ENCODE measurements at regions not wholly inside any gene's neighbourhood (a gene's known extent, or its start where the extent isn't known, plus 50 kb on each side); places are given as distances from the start of the nearest gene placed in this dataset.

DNA sequence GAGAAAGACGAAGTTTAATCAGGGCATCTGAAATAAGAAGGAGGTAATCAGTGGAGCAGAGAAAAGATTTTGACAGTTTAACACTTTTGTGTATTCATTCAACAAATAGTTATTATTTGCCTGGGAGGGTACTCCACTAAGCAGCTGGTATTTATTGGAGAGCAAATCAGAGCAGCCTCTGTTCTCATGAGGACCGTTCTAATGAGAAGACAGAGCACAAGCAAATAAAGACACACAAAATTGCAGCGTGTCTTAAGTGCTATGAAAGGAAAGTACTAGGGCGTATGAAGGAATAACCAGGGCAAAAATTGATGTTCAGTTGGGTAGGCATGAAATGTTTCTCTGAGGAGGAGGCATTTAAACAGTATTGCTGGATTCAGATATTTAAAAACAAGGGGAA is 302.9 kb upstream of the RARB start:
- no peak overlapping the region for H3K4me3 ChIP-seq
- H3K9ac ChIP-seq (ENCODE audit: insufficient read depth in 1 of 2, low read depth in 2 of 2, low read length in 2 of 2) = no peak overlapping the region
- H3K36me3 ChIP-seq (ENCODE audit: control insufficient read depth, insufficient read depth, low read length) = no peaks in the 10 kb centered on the region
- CTCF ChIA-PET (ENCODE audit: low intra/inter-chr PET ratio) = no interaction called here
- in situ Hi-C loops (cut with MboI) = no loop called here
- no peaks in the 10 kb centered on the region for H3K9me1 ChIP-seq (ENCODE audit: control insufficient read depth, insufficient read depth, low read length)
- ATAC-seq = no peak
- no TSS peak for BruUV-seq (replicated peaks)
- no peak for FAIRE-seq
- intact Hi-C loops (cut with micrococcal nuclease) = no loop called here
- no peaks in the 10 kb centered on the region for H3K27me3 ChIP-seq (ENCODE audit: control insufficient read depth in 2 of 2, insufficient read depth in 2 of 2, low read length in 2 of 2)
- POLR2A ChIA-PET = no interaction called here
- H2AFZ ChIP-seq (ENCODE audit: low read depth, low read length) = no peak overlapping the region
- H3K79me2 ChIP-seq (ENCODE audit: control insufficient read depth, insufficient read depth, low read length) = no peaks in the 10 kb centered on the region
- H3K4me2 ChIP-seq (ENCODE audit: insufficient read depth, low read length) = no peak overlapping the region
- H3K4me1 ChIP-seq (replicated peaks in 1 of 2; ENCODE audit: control insufficient read depth in 2 of 2, insufficient read depth in 2 of 2, low read length in 2 of 2) = no peaks in the 10 kb centered on the region
- H3K9me3 ChIP-seq (replicated peaks; ENCODE audit: control insufficient read depth, insufficient read depth, low read depth, low read length) = no peaks in the 10 kb centered on the region
- no peak for DNase-seq (ENCODE audit: extremely low read depth in 1 of 4, low spot score in 3 of 4)
- WGBS (ENCODE audit: insufficient coverage, low coverage, missing lambda C conversion rate) = 1% methylated on average over 4 of the region's 4 CpGs
- no peaks in the 10 kb centered on the region for H4K20me1 ChIP-seq (replicated peaks; ENCODE audit: control insufficient read depth, insufficient read depth, low read length)
- H3K27ac ChIP-seq (ENCODE audit: extremely low read depth, low read depth, low read length) = no peak overlapping the region
- no peak for TF ChIP-seq MTF1 (CRISPR knock-in tag; IDR thresholded peaks at IDR 0.05; ENCODE audit: borderline replicate concordance)
- TF ChIP-seq, protein P1, sequence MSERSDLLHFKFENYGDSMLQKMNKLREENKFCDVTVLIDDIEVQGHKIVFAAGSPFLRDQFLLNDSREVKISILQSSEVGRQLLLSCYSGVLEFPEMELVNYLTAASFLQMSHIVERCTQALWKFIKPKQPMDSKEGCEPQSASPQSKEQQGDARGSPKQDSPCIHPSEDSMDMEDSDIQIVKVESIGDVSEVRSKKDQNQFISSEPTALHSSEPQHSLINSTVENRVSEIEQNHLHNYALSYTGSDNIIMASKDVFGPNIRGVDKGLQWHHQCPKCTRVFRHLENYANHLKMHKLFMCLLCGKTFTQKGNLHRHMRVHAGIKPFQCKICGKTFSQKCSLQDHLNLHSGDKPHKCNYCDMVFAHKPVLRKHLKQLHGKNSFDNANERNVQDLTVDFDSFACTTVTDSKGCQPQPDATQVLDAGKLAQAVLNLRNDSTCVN (CRISPR knock-in tag; IDR thresholded peaks at IDR 0.05) = no peak
- no peak for TF ChIP-seq RFX7 (CRISPR knock-in tag; IDR thresholded peaks at IDR 0.05)
- TF ChIP-seq E2F4 (CRISPR knock-in tag; IDR thresholded peaks at IDR 0.05; ENCODE audit: low read depth) = no peak
- no peak for TF ChIP-seq RBM22 (IDR thresholded peaks at IDR 0.05; ENCODE audit: low read depth, low read length, poor library complexity, severe bottlenecking)
- TF ChIP-seq ZNF785 (CRISPR knock-in tag; IDR thresholded peaks at IDR 0.05) = no peak
- TF ChIP-seq SRSF3 (IDR thresholded peaks at IDR 0.05; ENCODE audit: insufficient read depth, low read length) = no peak
- no peak for TF ChIP-seq ZNF707 (CRISPR knock-in tag; conservative IDR thresholded peaks at IDR 0.05)
- no peak for TF ChIP-seq MTA2 (IDR thresholded peaks at IDR 0.05; ENCODE audit: low read depth)
- no peak for TF ChIP-seq HMGN3 (IDR thresholded peaks at IDR 0.05; ENCODE audit: borderline replicate concordance, extremely low read depth, insufficient read length, low read depth, low read length)
- TF ChIP-seq ARHGAP35 (IDR thresholded peaks at IDR 0.05; ENCODE audit: partially characterized antibody) = no peak
- no peak for TF ChIP-seq FIP1L1 (IDR thresholded peaks at IDR 0.05; ENCODE audit: low read depth, low read length, poor library complexity, severe bottlenecking)
- TF ChIP-seq, protein P2, sequence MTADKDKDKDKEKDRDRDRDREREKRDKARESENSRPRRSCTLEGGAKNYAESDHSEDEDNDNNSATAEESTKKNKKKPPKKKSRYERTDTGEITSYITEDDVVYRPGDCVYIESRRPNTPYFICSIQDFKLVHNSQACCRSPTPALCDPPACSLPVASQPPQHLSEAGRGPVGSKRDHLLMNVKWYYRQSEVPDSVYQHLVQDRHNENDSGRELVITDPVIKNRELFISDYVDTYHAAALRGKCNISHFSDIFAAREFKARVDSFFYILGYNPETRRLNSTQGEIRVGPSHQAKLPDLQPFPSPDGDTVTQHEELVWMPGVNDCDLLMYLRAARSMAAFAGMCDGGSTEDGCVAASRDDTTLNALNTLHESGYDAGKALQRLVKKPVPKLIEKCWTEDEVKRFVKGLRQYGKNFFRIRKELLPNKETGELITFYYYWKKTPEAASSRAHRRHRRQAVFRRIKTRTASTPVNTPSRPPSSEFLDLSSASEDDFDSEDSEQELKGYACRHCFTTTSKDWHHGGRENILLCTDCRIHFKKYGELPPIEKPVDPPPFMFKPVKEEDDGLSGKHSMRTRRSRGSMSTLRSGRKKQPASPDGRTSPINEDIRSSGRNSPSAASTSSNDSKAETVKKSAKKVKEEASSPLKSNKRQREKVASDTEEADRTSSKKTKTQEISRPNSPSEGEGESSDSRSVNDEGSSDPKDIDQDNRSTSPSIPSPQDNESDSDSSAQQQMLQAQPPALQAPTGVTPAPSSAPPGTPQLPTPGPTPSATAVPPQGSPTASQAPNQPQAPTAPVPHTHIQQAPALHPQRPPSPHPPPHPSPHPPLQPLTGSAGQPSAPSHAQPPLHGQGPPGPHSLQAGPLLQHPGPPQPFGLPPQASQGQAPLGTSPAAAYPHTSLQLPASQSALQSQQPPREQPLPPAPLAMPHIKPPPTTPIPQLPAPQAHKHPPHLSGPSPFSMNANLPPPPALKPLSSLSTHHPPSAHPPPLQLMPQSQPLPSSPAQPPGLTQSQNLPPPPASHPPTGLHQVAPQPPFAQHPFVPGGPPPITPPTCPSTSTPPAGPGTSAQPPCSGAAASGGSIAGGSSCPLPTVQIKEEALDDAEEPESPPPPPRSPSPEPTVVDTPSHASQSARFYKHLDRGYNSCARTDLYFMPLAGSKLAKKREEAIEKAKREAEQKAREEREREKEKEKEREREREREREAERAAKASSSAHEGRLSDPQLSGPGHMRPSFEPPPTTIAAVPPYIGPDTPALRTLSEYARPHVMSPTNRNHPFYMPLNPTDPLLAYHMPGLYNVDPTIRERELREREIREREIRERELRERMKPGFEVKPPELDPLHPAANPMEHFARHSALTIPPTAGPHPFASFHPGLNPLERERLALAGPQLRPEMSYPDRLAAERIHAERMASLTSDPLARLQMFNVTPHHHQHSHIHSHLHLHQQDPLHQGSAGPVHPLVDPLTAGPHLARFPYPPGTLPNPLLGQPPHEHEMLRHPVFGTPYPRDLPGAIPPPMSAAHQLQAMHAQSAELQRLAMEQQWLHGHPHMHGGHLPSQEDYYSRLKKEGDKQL (CRISPR knock-in tag; IDR thresholded peaks at IDR 0.05; ENCODE audit: borderline replicate concordance) = no peak
- no peak for TF ChIP-seq NFRKB (IDR thresholded peaks at IDR 0.05; ENCODE audit: low read depth)
- TF ChIP-seq POLR3A (IDR thresholded peaks at IDR 0.05; ENCODE audit: borderline replicate concordance, extremely low read depth, insufficient read depth, insufficient read length) = no peak
- no peak for TF ChIP-seq CBFB (CRISPR knock-in tag; IDR thresholded peaks at IDR 0.05)
- no peak for TF ChIP-seq CCAR2 (IDR thresholded peaks at IDR 0.05; ENCODE audit: low read depth, low read length)

All from K562 (cell line).